SH-SY5Y (cell line): ENCODE measurements at regions not wholly inside any gene's neighbourhood (a gene's known extent, or its start where the extent isn't known, plus 50 kb on each side); places are given as distances from the start of the nearest gene placed in this dataset.

Experiments used
- GATA2 ChIP-seq: IDR thresholded peaks from 2 replicates; pipeline ENCODE4 v1.6.1; 2011; ENCODE audit warnings: mild to moderate bottlenecking, low read depth, low read length
- GATA3 ChIP-seq: IDR thresholded peaks from 2 replicates; pipeline ENCODE4 v1.6.1; 2011; ENCODE audit warnings: low read depth, mild to moderate bottlenecking, low read length, moderate library complexity

DNA sequence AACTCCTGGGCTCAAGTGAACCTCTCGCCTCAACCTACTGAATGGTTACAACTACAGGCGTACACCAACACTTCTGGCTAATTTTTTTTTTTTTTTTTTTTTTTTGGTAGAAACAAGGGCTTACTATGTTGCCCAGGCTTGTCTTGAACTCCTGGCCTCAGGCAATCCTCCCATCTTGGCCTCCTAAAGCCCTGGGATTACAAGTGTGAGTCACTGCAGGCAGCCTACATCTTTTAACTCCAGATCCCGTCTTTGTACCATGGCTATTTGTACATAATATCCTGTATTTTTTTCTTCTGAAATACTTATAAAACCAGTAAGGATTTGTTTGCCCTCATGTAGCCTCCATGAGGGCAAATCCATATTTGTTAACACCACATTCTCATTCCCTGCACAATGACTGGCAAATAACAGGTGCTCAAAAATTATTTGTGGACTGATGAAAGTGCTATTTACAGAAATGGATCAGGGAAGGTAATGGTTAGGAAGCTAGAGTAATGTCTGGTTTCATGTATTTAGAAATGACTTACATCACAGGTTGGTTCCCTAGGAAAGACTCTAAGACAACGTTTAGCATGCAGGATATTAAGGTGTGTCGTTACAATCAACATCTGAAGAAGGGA lies 51.9 kb upstream of the POU5F2 start:
- no peak for TF ChIP-seq GATA2
- TF ChIP-seq GATA3 = no peak
